ENCODE measurements at regions not wholly inside any gene's neighbourhood (a gene's known extent, or its start where the extent isn't known, plus 50 kb on each side); places are given as distances from the start of the nearest gene placed in this dataset.

DNA sequence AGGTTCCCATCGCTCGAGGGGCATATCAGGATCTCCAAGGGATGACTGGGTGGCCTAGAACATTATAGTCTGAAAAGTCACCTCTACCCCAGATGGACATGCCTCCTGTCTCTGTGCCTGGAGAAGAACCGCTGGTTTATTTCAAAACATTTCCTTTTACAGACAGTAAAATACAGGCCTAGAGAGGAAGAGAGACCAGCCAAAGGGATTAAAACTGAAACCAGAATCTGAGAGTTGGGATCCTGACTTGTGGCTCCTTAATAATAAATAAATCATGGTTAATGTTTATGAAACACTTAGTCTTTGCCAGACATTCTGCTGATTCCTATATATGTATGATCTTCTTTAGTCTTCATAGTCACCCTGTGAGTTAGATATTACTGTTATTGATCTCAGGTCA, 153.7 kb downstream of the DDX1 start:
- H3K4me1 ChIP-seq (ENCODE audit: control insufficient read depth in 3 of 3, insufficient read depth in 3 of 3, low read length in 3 of 3), result peaks cover 4 to 10% (median 9%) of the 10 kb centered on the region in 3 donors
- no peak overlapping the region for H3K9ac ChIP-seq (ENCODE audit: low read depth in 1 of 3, low read length in 3 of 3)
- H3K27ac ChIP-seq (ENCODE audit: low read depth, low read length), result no peak overlapping the region
- peaks cover 0 to 5% (median 0%) of the 10 kb centered on the region in 3 donors for H3K27me3 ChIP-seq (ENCODE audit: control insufficient read depth in 3 of 3, insufficient read depth in 3 of 3, low read length in 3 of 3)
- no peaks in the 10 kb centered on the region for H3K36me3 ChIP-seq (ENCODE audit: control insufficient read depth in 3 of 3, insufficient read depth in 3 of 3, low read length in 3 of 3)
- H3K4me3 ChIP-seq (ENCODE audit: low read length in 3 of 3), result no peak overlapping the region
- H3K9me3 ChIP-seq (ENCODE audit: control insufficient read depth in 3 of 3, low read length in 3 of 3), result no peaks in the 10 kb centered on the region

- no peak overlapping the region for H3K9ac ChIP-seq (ENCODE audit: low read depth in 1 of 3, low read length in 3 of 3)
- no peak overlapping the region for H3K27ac ChIP-seq (ENCODE audit: low read depth, low read length)
- peaks cover 4 to 12% (median 11%) of the 10 kb centered on the region in 3 donors for H3K4me1 ChIP-seq (ENCODE audit: control insufficient read depth in 3 of 3, insufficient read depth in 3 of 3, low read length in 3 of 3)
- H3K9me3 ChIP-seq (ENCODE audit: control insufficient read depth in 3 of 3, low read length in 3 of 3), result no peaks in the 10 kb centered on the region
- no peaks in the 10 kb centered on the region for H3K36me3 ChIP-seq (ENCODE audit: control insufficient read depth in 3 of 3, insufficient read depth in 3 of 3, low read length in 3 of 3)
- peaks cover 0 to 5% (median 0%) of the 10 kb centered on the region in 3 donors for H3K27me3 ChIP-seq (ENCODE audit: control insufficient read depth in 3 of 3, insufficient read depth in 3 of 3, low read length in 3 of 3)
- no peak overlapping the region for H3K4me3 ChIP-seq (ENCODE audit: low read length in 3 of 3)
Measured at GRCh38 chr2:15745907-15746702, 154.4 kb downstream of the DDX1 start.

- H3K27ac ChIP-seq (ENCODE audit: low read depth, low read length), result no peak overlapping the region
- H3K4me1 ChIP-seq (ENCODE audit: control insufficient read depth in 3 of 3, insufficient read depth in 3 of 3, low read length in 3 of 3), result peaks cover 4 to 12% (median 11%) of the 10 kb centered on the region in 3 donors
- H3K36me3 ChIP-seq (ENCODE audit: control insufficient read depth in 3 of 3, insufficient read depth in 3 of 3, low read length in 3 of 3), result no peaks in the 10 kb centered on the region
Measured at GRCh38 chr2:15746703-15747550, 155.3 kb downstream of the DDX1 start.

GRCh38 chr2:15747603-15748471, 156.2 kb downstream of the DDX1 start:
- Histone ChIP-seq H3K36me3 (ENCODE audit: control insufficient read depth in 3 of 3, insufficient read depth in 3 of 3, low read length in 3 of 3) (no peaks in the 10 kb centered on the region), H3K27ac (ENCODE audit: low read depth, low read length) (no peak overlapping the region), H3K9me3 (ENCODE audit: control insufficient read depth in 3 of 3, low read length in 3 of 3) (no peaks in the 10 kb centered on the region), H3K27me3 (ENCODE audit: control insufficient read depth in 3 of 3, insufficient read depth in 3 of 3, low read length in 3 of 3) (peaks cover 0 to 5% (median 0%) of the 10 kb centered on the region in 3 donors), H3K4me1 (ENCODE audit: control insufficient read depth in 3 of 3, insufficient read depth in 3 of 3, low read length in 3 of 3) (peaks cover 4 to 12% (median 11%) of the 10 kb centered on the region in 3 donors), H3K4me3 (ENCODE audit: low read length in 3 of 3) (no peak overlapping the region), H3K9ac (ENCODE audit: low read depth in 1 of 3, low read length in 3 of 3) (no peak overlapping the region)

More at GRCh38 chr2:15746703-15747550, 155.3 kb downstream of the DDX1 start:
- Histone ChIP-seq H3K4me3 (ENCODE audit: low read length in 3 of 3) (no peak overlapping the region), H3K9ac (ENCODE audit: low read depth in 1 of 3, low read length in 3 of 3) (no peak overlapping the region), H3K27me3 (ENCODE audit: control insufficient read depth in 3 of 3, insufficient read depth in 3 of 3, low read length in 3 of 3) (peaks cover 0 to 5% (median 0%) of the 10 kb centered on the region in 3 donors), H3K9me3 (ENCODE audit: control insufficient read depth in 3 of 3, low read length in 3 of 3) (no peaks in the 10 kb centered on the region)

- no peaks in the 10 kb centered on the region for H3K9me3 ChIP-seq (ENCODE audit: control insufficient read depth in 3 of 3, low read length in 3 of 3)
- no peak overlapping the region for H3K27ac ChIP-seq (ENCODE audit: low read depth, low read length)
- no peak overlapping the region for H3K4me3 ChIP-seq (ENCODE audit: low read length in 3 of 3)
- no peaks in the 10 kb centered on the region for H3K36me3 ChIP-seq (ENCODE audit: control insufficient read depth in 3 of 3, insufficient read depth in 3 of 3, low read length in 3 of 3)
- peaks cover 0 to 5% (median 0%) of the 10 kb centered on the region in 3 donors for H3K27me3 ChIP-seq (ENCODE audit: control insufficient read depth in 3 of 3, insufficient read depth in 3 of 3, low read length in 3 of 3)
- no peak overlapping the region for H3K9ac ChIP-seq (ENCODE audit: low read depth in 1 of 3, low read length in 3 of 3)
- peaks cover 4 to 12% (median 11%) of the 10 kb centered on the region in 3 donors for H3K4me1 ChIP-seq (ENCODE audit: control insufficient read depth in 3 of 3, insufficient read depth in 3 of 3, low read length in 3 of 3)
Measured at GRCh38 chr2:15748736-15749323, 157.2 kb downstream of the DDX1 start.

DNA sequence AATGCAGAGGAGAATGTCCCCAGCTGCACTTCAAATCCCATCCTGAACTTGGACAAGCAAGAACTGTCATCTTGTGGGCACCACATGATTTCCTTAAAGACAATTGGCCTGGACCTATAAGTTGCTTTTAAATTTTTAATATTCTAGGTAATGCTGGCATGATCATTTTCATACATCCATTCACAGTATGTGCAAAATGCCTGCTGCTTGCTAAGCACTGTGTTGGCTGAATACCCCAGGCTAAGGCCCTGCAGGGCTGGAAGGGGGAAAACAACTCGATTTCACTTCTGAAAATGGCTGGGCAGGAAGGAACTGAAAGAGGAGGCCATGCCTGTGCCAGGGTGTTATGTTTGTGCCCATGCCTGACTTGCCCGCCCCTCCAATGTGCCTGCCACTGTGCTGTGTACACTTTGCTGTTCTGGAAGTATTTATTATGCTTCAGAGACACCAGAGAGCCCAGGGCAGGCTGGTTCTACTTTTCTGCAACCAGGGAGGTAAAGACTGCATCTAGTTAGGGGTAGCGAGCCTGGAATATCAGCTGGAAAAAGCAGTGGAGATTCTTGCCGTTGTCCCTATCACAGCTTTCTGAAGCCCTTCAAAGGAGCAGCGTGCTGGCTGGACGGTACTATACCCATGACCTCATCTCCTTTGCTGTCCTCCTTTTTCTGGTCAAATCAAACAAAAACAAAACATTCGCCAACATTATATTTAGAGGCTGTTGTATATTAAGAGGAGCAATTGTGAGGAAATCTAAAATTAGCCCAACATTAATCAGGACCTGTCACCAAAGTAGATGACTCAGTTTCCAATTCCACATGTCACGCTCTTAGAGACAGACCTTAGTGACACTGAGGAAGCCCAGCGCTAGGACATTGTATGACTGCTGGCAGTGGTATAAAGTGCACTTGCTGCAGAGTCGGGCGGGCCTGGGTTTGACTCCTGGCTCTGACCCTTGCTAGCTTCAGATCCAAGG, 158.1 kb downstream of the DDX1 start:
- H3K27ac ChIP-seq (ENCODE audit: low read depth, low read length), result no peak overlapping the region
- H3K9ac ChIP-seq (ENCODE audit: low read depth in 1 of 3, low read length in 3 of 3), result no peak overlapping the region
- no peak overlapping the region for H3K4me3 ChIP-seq (ENCODE audit: low read length in 3 of 3)
- peaks cover 0 to 3% (median 0%) of the 10 kb centered on the region in 3 donors for H3K27me3 ChIP-seq (ENCODE audit: control insufficient read depth in 3 of 3, insufficient read depth in 3 of 3, low read length in 3 of 3)
- no peaks in the 10 kb centered on the region for H3K36me3 ChIP-seq (ENCODE audit: control insufficient read depth in 3 of 3, insufficient read depth in 3 of 3, low read length in 3 of 3)
- H3K4me1 ChIP-seq (ENCODE audit: control insufficient read depth in 3 of 3, insufficient read depth in 3 of 3, low read length in 3 of 3), result peaks cover 4 to 12% (median 11%) of the 10 kb centered on the region in 3 donors
- H3K9me3 ChIP-seq (ENCODE audit: control insufficient read depth in 3 of 3, low read length in 3 of 3), result no peaks in the 10 kb centered on the region

DNA sequence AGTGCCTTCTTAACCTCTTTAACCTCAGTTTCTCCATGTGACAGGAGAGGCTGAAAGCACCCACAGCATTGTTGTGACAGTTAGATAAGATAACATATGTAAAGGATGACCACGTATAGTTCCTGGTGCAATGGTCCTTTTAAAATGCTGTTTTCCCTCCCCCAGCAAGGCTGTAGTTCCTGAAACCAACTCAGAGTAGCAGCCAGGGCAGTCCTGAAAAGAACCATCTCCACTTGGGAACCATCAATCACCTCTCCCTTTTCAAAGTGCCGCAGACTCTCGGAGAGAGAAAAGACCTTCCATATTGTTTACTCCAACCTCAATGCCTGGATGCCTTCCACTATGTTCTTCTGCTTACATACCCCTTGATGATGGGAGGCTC, 158.8 kb downstream of the DDX1 start:
- Histone ChIP-seq H3K4me1 (ENCODE audit: control insufficient read depth in 3 of 3, insufficient read depth in 3 of 3, low read length in 3 of 3) (peaks cover 4 to 12% (median 11%) of the 10 kb centered on the region in 3 donors), H3K9ac (ENCODE audit: low read depth in 1 of 3, low read length in 3 of 3) (no peak overlapping the region), H3K4me3 (ENCODE audit: low read length in 3 of 3) (no peak overlapping the region), H3K36me3 (ENCODE audit: control insufficient read depth in 3 of 3, insufficient read depth in 3 of 3, low read length in 3 of 3) (no peaks in the 10 kb centered on the region), H3K27me3 (ENCODE audit: control insufficient read depth in 3 of 3, insufficient read depth in 3 of 3, low read length in 3 of 3) (peaks cover 0 to 2% (median 0%) of the 10 kb centered on the region in 3 donors), H3K27ac (ENCODE audit: low read depth, low read length) (no peak overlapping the region), H3K9me3 (ENCODE audit: control insufficient read depth in 3 of 3, low read length in 3 of 3) (peaks cover 0 to 2% (median 0%) of the 10 kb centered on the region in 3 donors)

DNA sequence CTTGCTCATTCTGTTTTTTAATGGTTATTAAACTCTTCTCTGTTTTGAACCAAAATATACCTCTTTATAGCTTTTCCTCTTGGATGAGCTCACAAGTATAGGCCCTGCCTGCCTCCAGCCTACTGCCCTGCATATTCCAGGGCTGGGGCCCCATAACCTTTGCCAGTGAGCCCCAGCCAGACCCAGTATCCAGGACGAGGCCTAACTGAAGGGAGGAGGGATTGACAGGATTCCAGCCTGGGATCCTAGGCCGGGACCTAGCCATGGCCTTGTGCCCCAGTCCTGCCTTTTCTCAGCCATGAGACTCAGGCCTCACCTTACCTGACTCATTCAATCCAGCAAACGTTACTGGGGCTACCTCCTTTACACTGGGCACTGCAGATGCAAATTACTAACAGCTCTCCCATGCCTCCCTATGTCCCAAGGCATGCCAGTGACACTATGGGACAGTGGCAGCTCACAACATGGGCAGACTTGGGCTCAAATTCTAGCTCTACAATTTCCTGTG, 159.2 kb downstream of the DDX1 start:
- Histone ChIP-seq H3K4me1 (ENCODE audit: control insufficient read depth in 3 of 3, insufficient read depth in 3 of 3, low read length in 3 of 3) (peaks cover 4 to 12% (median 11%) of the 10 kb centered on the region in 3 donors), H3K27ac (ENCODE audit: low read depth, low read length) (no peak overlapping the region), H3K9me3 (ENCODE audit: control insufficient read depth in 3 of 3, low read length in 3 of 3) (peaks cover 0 to 2% (median 0%) of the 10 kb centered on the region in 3 donors), H3K4me3 (ENCODE audit: low read length in 3 of 3) (no peak overlapping the region), H3K36me3 (ENCODE audit: control insufficient read depth in 3 of 3, insufficient read depth in 3 of 3, low read length in 3 of 3) (no peaks in the 10 kb centered on the region), H3K27me3 (ENCODE audit: control insufficient read depth in 3 of 3, insufficient read depth in 3 of 3, low read length in 3 of 3) (peaks cover 0 to 2% (median 0%) of the 10 kb centered on the region in 3 donors), H3K9ac (ENCODE audit: low read depth in 1 of 3, low read length in 3 of 3) (no peak overlapping the region)
